ENCODE measurements at regions not wholly inside any gene's neighbourhood (a gene's known extent, or its start where the extent isn't known, plus 50 kb on each side); places are given as distances from the start of the nearest gene placed in this dataset.
A peak's percentile ranks its signal among the peaks of the same experiment; 100 is the strongest.

DNA sequence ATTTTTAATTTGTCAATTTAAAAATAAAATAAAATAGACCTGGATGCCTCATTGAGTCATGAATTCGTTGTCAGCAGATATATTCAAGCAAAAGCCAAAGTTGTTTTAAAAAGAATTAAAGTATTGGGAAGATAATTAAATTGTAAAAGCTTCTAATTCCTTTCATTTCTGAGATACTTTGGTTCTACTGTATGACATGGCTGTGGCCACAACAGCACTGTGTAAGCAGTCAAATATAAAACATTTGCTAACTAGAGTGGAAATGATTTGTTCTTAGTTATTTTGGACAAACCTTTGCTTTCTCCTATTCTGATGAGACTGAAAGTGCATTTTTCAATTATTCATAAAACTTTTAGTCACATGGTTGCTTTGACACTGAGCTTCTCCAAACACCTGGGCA, 143.6 kb upstream of the FAM13C start:
- H3K27ac ChIP-seq, result no peak overlapping the region
- TF ChIP-seq, protein P1, sequence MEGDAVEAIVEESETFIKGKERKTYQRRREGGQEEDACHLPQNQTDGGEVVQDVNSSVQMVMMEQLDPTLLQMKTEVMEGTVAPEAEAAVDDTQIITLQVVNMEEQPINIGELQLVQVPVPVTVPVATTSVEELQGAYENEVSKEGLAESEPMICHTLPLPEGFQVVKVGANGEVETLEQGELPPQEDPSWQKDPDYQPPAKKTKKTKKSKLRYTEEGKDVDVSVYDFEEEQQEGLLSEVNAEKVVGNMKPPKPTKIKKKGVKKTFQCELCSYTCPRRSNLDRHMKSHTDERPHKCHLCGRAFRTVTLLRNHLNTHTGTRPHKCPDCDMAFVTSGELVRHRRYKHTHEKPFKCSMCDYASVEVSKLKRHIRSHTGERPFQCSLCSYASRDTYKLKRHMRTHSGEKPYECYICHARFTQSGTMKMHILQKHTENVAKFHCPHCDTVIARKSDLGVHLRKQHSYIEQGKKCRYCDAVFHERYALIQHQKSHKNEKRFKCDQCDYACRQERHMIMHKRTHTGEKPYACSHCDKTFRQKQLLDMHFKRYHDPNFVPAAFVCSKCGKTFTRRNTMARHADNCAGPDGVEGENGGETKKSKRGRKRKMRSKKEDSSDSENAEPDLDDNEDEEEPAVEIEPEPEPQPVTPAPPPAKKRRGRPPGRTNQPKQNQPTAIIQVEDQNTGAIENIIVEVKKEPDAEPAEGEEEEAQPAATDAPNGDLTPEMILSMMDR (conservative IDR thresholded peaks at IDR 0.05), result no peak

DNA sequence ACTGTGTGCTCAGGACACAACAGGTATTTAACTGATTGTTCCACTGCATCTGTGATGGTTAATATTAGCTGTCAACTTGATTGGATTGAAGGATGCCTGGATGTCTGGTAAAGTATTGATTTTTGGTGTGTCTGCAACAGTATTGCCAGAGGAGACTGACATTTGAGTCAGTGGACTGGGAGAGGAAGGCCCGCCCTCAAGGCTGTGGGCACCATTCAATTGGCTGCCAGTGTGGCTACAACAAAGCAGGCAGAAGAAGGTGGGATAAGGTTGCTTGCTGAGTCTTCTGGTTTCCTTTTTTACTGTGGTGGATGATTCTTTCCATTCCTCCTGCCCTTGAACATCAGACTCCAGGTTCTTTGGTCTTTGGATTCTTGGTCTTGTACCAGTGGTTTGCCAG, 137.1 kb upstream of the FAM13C start:
- TF ChIP-seq, protein P1 (conservative IDR thresholded peaks at IDR 0.05), result no peak
- peak overlapping the region; percentile 65 for H3K27ac ChIP-seq

DNA sequence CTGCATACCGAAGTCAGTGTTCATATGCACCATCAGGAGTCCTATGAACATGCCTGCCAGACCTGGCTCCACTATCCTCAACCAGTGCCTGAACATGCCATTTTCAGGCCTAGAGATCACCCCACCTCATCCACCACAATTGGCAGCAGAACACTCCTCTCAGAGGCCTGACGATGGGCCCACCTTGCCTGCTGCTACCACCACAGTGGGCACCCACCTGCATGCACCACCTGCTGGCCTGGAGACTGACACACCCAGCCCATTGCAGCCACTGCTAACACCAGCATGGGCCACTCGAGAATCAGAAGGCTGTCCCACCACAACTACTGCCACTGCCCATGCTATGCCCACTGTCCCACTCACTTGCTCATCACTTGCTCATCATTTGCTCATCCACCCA, 130.7 kb upstream of the FAM13C start:
- TF ChIP-seq, protein P1 (conservative IDR thresholded peaks at IDR 0.05), result no peak
- no peak overlapping the region for H3K27ac ChIP-seq

DNA sequence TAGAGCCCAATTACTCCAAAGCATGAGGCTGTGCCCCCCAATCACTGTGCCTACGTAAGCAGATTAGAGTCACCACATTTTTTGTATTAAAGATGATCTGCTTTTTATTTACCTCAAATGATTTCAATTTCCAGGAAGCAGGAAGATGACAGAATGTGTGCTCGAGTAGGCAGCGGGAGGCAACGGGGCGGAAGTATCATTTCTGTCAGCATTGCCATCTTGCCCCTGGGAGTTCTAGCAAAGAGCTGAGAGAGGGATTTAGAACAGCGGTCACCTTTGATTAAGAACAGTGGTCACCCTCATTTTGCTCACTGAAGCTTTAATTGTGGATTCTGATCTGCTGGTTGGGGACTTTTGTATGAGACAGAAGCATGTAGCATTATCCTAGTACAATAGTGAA, 117.1 kb upstream of the FAM13C start:
- H3K27ac ChIP-seq, result no peak overlapping the region
- TF ChIP-seq, protein P1 (conservative IDR thresholded peaks at IDR 0.05), result no peak

DNA sequence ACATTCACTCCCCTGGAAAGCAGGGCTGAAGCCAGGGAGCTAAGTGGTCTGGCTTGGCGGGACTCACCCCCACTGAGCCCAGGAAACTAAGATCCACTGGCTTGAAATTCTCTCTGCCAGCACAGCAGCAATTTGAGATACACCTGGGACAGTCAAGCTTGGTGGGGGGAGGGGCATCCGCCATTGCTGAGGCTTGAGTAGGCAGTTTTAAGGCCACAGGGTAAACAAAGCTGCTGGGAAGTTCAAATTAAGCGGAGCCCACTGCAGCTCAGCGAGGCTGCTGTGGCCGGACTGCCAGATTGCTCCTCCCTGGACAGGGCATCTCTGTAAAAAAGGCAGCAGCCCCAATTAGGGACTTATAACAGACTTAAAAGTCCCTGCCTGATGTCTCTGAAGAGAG, 108.2 kb upstream of the FAM13C start:
- no peak overlapping the region for H3K27ac ChIP-seq
- TF ChIP-seq, protein P1 (conservative IDR thresholded peaks at IDR 0.05), result no peak

DNA sequence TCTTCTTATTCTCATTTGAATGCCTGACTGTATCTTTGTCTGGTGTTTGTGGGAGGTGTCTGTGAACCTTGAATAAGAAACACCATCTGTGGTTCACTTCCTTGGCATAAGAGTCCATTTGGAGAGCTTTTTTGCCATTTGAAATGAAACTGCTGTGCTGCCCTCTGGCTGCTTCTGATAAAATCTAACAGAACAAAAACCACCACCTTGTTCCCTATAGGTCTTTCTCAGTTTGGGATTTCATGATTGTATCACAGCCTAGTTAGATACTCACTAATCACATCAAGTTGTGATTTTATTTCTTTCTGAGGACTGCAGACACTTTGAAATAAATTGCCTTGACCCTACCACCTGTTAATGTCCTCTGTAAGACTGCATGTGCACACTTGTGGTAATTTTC, 102.7 kb upstream of the FAM13C start:
- no peak overlapping the region for H3K27ac ChIP-seq
- TF ChIP-seq, protein P1 (conservative IDR thresholded peaks at IDR 0.05), result peak; percentile 66

DNA sequence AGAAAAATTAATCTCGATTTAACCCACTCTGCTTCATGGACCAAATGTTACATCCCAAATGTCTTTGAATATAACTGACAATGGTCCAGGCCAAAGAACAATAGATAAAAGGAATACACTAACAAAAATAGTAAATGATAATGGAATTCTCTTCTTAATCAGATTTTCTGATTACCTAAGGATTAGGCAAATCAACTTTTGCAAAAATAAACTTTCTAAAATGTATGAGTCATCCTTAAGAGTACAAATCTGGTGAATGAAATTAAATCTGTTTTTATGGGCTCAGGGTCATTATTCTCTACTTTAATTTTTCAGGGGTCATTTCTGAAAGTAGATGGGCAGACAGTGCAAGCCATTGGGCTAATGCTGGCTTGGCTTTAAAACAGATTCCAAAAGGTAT, 102.1 kb upstream of the FAM13C start:
- H3K27ac ChIP-seq, result no peak overlapping the region
- TF ChIP-seq, protein P1 (conservative IDR thresholded peaks at IDR 0.05), result no peak

DNA sequence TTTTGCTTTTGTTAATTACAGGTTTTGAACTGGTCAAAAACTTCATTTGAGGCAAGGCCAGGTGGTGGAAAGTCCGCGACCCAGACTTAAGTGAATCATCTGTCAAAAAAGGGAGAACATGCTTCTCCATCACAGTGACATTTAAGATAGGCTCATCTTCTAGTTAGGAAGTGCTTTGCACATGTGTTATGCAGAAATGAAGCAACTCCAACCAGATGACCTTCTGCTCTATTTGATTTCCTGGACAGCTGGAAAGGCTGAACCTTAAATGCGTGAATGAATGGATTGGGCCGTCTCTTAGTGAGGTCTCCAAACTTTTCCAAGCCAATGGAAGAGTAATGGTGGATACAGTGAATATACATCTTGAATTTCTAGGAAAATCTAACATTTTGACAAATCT, 101.6 kb upstream of the FAM13C start:
- H3K27ac ChIP-seq, result no peak overlapping the region
- TF ChIP-seq, protein P1 (conservative IDR thresholded peaks at IDR 0.05), result no peak

Measured in VCaP (cell line).